ENCODE measurements at regions not wholly inside any gene's neighbourhood (a gene's known extent, or its start where the extent isn't known, plus 50 kb on each side); places are given as distances from the start of the nearest gene placed in this dataset.

- no peak for DNase-seq (ENCODE audit: low read depth)
- TF ChIP-seq CTCF (IDR thresholded peaks at IDR 0.05; ENCODE audit: control insufficient read depth, insufficient read depth, low read depth, low read length, missing control alignments) = no peak
- no peak overlapping the region for H3K4me3 ChIP-seq (ENCODE audit: control insufficient read depth, low read depth, low read length)
Observed at GRCh38 chr1:224804220-224804619, 125.3 kb upstream of the DNAH14 start.

DNA sequence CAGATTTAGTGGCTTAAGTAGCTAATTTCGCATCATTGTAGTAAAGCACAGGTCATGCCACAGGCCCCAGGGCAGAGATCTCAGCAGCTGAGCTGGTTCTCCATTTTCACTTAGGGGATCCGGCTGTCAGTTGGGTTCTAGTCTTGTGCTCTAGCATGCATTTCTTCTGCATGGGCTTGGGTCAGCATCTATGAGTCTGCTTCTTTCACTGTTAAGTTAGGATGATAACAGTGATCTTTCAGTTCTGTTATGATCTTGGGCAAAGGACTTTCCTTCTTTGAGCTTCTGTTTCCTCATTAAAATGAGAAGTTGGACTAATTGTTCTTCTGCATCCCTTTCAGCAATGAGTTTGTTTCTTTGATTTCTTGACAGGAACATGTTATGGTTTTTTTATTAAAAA is 123.6 kb upstream of the DNAH14 start:
- TF ChIP-seq CTCF (IDR thresholded peaks at IDR 0.05; ENCODE audit: control insufficient read depth, insufficient read depth, low read depth, low read length, missing control alignments) = no peak
- no peak for DNase-seq (ENCODE audit: low read depth)
- H3K4me3 ChIP-seq (ENCODE audit: control insufficient read depth, low read depth, low read length) = no peak overlapping the region

- no peak overlapping the region for H3K4me3 ChIP-seq (ENCODE audit: control insufficient read depth, low read depth, low read length)
- no peak for DNase-seq (ENCODE audit: low read depth)
- TF ChIP-seq CTCF (IDR thresholded peaks at IDR 0.05; ENCODE audit: control insufficient read depth, insufficient read depth, low read depth, low read length, missing control alignments) = no peak
Observed at GRCh38 chr1:224809137-224809536, 120.3 kb upstream of the DNAH14 start.

DNA sequence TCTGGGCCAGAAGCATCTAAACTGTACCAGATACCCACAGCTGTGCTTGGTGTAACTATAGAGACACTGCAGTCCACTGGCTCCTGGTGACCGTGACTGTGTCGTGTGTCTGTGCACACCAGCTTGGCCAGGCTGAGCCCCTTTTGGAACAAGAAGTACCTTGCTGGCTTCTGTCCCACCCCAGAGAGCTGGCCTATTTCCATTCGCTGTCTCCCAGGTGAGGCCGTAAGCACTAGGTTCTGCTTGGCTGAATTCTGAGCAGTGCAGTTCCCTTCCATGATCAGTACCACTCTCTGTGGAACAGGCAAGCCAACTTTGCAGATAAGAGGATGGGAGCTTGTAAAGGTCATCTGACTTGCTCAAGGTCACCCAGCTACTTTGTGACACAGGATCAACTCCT is 119.9 kb upstream of the DNAH14 start:
- DNase-seq (ENCODE audit: low read depth) = no peak
- TF ChIP-seq CTCF (IDR thresholded peaks at IDR 0.05; ENCODE audit: control insufficient read depth, insufficient read depth, low read depth, low read length, missing control alignments) = no peak
- no peak overlapping the region for H3K4me3 ChIP-seq (ENCODE audit: control insufficient read depth, low read depth, low read length)

DNA sequence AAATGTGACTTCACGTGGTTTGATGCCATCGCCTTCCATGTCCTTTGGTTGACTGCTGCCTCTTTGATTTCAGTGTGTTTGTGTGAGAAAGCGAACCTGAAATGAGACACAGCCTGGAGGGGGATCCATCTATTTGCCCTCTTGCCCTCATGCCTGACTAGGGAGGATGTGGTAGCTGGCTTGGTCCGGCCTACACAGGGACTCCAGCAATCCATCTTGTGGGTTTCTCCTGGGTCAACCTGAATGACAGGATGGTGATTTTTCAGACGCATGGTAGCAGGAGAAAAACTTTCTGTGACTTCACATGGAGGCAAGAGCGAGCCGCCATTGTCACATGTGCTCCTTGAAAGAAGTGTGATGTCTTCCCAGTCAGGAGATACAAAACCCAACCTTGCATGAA is 117.9 kb upstream of the DNAH14 start:
- DNase-seq (ENCODE audit: low read depth) = no peak
- TF ChIP-seq CTCF (IDR thresholded peaks at IDR 0.05; ENCODE audit: control insufficient read depth, insufficient read depth, low read depth, low read length, missing control alignments) = no peak
- no peak overlapping the region for H3K4me3 ChIP-seq (ENCODE audit: control insufficient read depth, low read depth, low read length)

- DNase-seq (ENCODE audit: low read depth) = no peak
- no peak overlapping the region for H3K4me3 ChIP-seq (ENCODE audit: control insufficient read depth, low read depth, low read length)
- no peak for TF ChIP-seq CTCF (IDR thresholded peaks at IDR 0.05; ENCODE audit: control insufficient read depth, insufficient read depth, low read depth, low read length, missing control alignments)
Observed at GRCh38 chr1:224815647-224816046, 113.8 kb upstream of the DNAH14 start.

GRCh38 chr1:224816062-224816461 is 113.4 kb upstream of the DNAH14 start:
- no peak for DNase-seq (ENCODE audit: low read depth)
- no peak overlapping the region for H3K4me3 ChIP-seq (ENCODE audit: control insufficient read depth, low read depth, low read length)
- no peak for TF ChIP-seq CTCF (IDR thresholded peaks at IDR 0.05; ENCODE audit: control insufficient read depth, insufficient read depth, low read depth, low read length, missing control alignments)

All from AG09309 (cell line).